Panc1 (cell line): ENCODE measurements at regions not wholly inside any gene's neighbourhood (a gene's known extent, or its start where the extent isn't known, plus 50 kb on each side); places are given as distances from the start of the nearest gene placed in this dataset.

Experiments used
- POLR2AphosphoS5 ChIP-seq: IDR thresholded peaks from 2 replicates; pipeline ENCODE4 v1.6.1; 2012; ENCODE audit warnings: mild to moderate bottlenecking, low read depth, low read length, moderate library complexity
- TF ChIP-seq, protein P1 (sequence below): fragments of 450-650 bp; IDR thresholded peaks from 2 replicates; pipeline ENCODE4 v1.5.1; 2017; ENCODE audit warnings: mild to moderate bottlenecking

DNA sequence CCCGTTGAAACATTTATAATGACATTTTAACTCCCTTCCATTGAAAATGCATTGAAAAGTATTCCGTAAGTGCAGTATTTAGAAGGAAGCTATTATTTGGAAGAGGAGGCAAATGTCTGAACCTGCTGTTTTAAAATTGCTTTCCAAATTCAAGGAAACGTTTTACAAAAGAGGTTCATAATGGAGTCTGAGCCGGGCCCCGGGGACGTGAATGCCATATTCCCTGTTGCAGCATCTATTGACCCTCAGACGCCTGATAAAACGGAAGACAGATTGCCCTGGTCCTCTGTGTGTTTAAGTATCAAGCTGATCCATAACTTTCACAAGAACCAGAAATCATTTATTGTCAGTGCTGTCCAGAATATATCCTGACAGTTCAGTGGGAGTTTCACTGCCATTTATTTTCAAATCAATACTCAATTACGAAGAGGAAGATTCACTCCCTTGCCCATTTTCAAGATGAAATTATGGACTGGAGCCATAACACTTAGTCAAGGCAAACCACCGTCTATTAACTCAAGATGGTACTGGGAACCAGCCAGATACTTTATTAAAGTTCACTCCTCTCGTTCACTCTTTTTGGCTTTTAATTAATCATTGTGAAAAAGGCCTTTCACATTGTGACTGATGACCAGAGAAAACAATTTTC is 435.7 kb upstream of the PFKP start:
- TF ChIP-seq, protein P1, sequence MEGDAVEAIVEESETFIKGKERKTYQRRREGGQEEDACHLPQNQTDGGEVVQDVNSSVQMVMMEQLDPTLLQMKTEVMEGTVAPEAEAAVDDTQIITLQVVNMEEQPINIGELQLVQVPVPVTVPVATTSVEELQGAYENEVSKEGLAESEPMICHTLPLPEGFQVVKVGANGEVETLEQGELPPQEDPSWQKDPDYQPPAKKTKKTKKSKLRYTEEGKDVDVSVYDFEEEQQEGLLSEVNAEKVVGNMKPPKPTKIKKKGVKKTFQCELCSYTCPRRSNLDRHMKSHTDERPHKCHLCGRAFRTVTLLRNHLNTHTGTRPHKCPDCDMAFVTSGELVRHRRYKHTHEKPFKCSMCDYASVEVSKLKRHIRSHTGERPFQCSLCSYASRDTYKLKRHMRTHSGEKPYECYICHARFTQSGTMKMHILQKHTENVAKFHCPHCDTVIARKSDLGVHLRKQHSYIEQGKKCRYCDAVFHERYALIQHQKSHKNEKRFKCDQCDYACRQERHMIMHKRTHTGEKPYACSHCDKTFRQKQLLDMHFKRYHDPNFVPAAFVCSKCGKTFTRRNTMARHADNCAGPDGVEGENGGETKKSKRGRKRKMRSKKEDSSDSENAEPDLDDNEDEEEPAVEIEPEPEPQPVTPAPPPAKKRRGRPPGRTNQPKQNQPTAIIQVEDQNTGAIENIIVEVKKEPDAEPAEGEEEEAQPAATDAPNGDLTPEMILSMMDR = no peak
- TF ChIP-seq POLR2AphosphoS5 = no peak
